NT2/D1 (cell line): ENCODE measurements at regions not wholly inside any gene's neighbourhood (a gene's known extent, or its start where the extent isn't known, plus 50 kb on each side); places are given as distances from the start of the nearest gene placed in this dataset.

ENCODE experiments used
- SUZ12 ChIP-seq: IDR thresholded peaks from 2 replicates; pipeline ENCODE4 v1.6.1; 2011; ENCODE audit not compliant: insufficient read length, insufficient read depth; ENCODE audit errors: extremely low read depth
- YY1 ChIP-seq: IDR thresholded peaks from 2 replicates; pipeline ENCODE4 v1.6.1; 2011; ENCODE audit not compliant: insufficient read length, insufficient read depth
- ZNF274 ChIP-seq: IDR thresholded peaks from 2 replicates; pipeline ENCODE4 v1.6.1; 2011; ENCODE audit warnings: mild to moderate bottlenecking, low read depth, low read length

DNA sequence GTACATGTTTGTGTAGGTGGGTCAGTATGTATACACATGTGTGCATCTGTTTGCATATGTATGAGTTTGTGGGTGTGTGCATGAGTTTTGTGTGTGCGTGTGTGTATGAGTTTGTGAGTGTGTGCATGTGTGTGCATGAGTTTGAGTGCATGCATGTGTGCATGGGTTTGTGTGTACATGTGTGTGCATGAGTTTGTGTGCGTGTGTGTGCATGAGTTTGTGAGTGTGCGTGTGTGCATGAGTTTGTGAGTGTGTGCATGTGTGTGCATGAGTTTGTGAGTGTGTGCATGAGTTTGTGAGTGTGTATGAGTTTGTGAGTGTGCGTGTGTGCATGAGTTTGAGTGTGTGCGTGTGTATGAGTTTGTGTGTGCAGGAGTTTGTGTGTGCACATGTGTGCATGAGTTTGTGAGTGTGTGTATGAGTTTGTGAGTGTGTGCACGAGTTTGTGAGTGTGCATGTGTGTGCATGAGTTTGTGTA is 61.5 kb downstream of the FZD10 start:
- no peak for TF ChIP-seq SUZ12
- no peak for TF ChIP-seq YY1
- TF ChIP-seq ZNF274 = no peak
